SW 1271 (cell line): ENCODE measurements at regions not wholly inside any gene's neighbourhood (a gene's known extent, or its start where the extent isn't known, plus 50 kb on each side); places are given as distances from the start of the nearest gene placed in this dataset.

ENCODE experiments used
- DNase-seq, 2 experiments: peaks; one replicate each; lab custom pipeline; 2025; lab: John Stamatoyannopoulos, UW

DNA sequence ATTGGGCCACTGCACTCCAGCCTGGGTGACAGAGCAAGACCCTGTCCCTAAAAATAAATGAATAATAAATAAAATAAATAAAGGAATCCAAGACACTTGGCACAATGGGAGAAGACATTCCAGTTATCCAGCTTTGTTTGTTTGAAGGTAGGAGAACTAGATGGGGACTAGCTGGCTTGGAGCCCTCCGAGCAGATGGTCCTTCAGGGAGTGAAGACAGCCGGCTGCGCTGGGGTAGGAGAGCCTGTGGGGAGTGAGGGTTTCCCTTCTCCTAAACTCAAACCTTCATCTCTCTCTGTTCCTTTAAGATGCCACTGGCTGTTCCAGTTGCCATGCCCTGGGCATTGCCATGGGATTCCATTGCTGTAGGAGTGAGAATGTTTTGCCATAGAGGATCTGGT lies 120.6 kb downstream of the NAV1 start:
- DNase-seq: no peak

GRCh38 chr1:201660931-201661822 lies 122.2 kb downstream of the NAV1 start:
- no peak for DNase-seq

- DNase-seq: no peak
Observed at GRCh38 chr1:201661823-201662359, 123.0 kb downstream of the NAV1 start.

- DNase-seq: no peak
Observed at GRCh38 chr1:201662646-201663045, 123.7 kb downstream of the NAV1 start.

- DNase-seq: no peak
Observed at GRCh38 chr1:201663491-201664113, 124.7 kb downstream of the NAV1 start.

DNA sequence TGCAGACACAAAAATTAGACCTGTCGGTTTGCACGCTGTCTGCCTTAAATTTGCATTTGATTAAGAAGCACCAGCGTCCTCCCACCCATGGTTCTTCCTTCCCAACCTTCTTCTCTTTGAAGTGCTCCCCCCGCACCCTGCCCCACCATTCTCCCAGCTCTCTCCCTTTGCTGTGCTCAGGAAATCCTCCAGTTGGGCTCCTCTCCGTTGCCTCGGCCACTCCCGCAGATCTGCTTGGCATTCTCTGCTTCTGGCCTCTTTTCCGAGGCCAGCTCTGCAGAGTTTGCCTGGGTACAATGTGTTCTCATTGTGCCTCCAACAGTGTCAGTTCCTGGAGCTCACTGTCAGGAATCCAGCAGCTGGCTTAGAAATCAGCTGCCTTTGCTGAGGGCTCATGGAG lies 126.1 kb downstream of the NAV1 start:
- no peak for DNase-seq

- no peak for DNase-seq
Observed at GRCh38 chr1:201666102-201666501, 127.2 kb downstream of the NAV1 start.

GRCh38 chr1:201666645-201667044 lies 127.7 kb downstream of the NAV1 start:
- DNase-seq: no peak

GRCh38 chr1:201667479-201667878 lies 128.6 kb downstream of the NAV1 start:
- no peak for DNase-seq

GRCh38 chr1:201670517-201670916 lies 131.6 kb downstream of the NAV1 start:
- DNase-seq: no peak

- DNase-seq: no peak
Observed at GRCh38 chr1:201672685-201673084, 133.8 kb downstream of the NAV1 start.

DNA sequence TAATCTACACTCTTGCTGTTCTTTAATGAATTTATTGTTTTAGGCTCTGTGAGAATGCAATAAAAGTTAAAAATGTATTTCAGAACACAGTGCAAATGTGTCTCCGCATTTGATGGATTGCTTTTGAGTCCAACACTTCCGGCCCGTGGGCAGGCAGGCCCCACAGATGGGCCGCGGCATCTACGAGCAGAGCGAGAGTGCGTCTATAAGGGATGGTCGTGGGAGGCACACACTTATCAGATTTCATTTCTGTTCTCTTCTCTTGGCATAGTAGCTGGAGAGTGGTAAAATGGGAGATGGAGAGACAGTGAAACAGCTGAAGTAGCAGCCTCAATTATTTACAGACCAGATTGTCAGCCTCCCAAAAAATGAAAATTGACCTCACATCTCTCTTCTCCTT lies 134.2 kb downstream of the NAV1 start:
- DNase-seq: no peak

DNA sequence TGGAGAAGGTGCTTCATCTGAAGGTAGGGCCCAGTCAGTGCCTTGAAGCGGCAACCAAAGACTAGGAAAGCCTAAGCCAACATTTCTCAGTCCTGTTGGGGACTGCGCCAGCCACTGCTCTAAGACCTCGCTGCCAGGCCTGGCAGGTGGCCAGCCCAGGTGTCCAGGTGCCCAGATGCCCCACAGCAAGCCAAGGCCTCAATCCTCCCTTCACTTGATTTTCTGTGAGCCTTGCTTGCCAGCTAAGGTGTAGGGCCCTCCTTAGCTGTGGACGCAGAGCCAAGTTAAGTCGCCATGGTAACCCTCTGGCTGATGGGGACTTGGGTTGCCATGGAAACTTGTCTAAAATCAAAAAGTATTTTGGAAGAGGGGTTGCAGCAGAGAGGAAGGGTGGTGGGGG lies 135.0 kb downstream of the NAV1 start:
- no peak for DNase-seq

- no peak for DNase-seq
Observed at GRCh38 chr1:201675143-201675542, 136.2 kb downstream of the NAV1 start.

GRCh38 chr1:201676197-201676596 lies 137.3 kb downstream of the NAV1 start:
- no peak for DNase-seq

DNA sequence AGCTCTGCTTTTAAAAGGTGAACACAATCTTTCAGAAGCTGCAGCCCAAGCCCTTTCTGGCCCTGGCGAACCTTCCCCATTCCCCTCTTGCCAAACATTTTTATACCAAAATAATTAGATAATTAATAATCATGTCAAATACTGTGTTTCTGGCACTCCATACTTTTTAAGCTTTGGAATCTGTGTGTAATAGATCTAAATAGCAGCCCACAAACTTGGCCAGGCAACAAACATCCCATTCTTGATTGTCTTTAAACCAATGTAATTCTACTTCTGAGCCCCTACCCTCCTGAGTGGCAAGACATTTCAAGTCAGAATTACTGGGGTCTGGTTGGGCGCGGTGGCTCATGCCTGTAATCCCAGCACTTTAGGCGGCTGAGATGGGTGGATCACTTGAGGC lies 137.7 kb downstream of the NAV1 start:
- no peak for DNase-seq

GRCh38 chr1:201678264-201679101 lies 139.6 kb downstream of the NAV1 start:
- no peak for DNase-seq

DNA sequence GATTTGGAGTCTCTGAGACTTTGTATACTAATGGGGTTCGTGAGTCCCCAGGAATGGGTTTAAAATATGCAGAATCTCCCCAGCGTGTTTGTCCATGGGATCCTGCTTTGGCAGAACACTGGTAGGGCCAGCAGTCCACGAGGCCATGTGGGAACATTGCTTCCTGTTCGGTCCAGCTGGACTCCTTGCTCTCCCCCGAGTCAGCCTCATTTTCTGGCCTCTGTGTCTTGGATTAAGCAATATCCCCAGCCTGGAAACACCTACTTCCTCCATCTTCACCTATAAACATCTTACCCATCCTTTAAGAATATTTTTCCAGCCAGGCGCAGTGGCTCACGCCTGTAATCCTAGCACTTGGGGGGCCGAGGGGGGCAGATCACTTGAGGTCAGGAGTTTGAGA lies 142.4 kb downstream of the NAV1 start:
- DNase-seq: no peak

- no peak for DNase-seq
Observed at GRCh38 chr1:201682964-201683363, 144.0 kb downstream of the NAV1 start.

DNA sequence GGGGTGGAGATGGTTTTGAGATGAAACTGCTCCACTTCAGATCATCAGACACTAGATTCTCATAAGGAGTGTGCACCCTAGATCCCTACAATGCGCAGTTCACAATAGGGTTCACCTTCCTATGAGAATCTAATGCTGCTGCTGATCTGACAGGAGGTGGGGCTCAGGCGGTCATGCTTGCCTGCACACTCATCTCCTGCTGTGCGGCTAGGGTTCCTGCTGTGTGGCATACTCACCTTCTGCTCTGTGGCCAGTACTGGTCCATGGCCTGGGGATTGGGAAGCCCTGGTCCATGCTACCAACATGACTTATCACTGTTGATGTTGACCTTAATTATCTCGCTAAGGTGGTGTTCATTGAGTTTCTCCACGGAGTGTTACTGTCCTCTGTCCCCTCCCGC lies 144.5 kb downstream of the NAV1 start:
- no peak for DNase-seq

- no peak for DNase-seq
Observed at GRCh38 chr1:201685485-201685884, 143.5 kb upstream of the IPO9 start.

DNA sequence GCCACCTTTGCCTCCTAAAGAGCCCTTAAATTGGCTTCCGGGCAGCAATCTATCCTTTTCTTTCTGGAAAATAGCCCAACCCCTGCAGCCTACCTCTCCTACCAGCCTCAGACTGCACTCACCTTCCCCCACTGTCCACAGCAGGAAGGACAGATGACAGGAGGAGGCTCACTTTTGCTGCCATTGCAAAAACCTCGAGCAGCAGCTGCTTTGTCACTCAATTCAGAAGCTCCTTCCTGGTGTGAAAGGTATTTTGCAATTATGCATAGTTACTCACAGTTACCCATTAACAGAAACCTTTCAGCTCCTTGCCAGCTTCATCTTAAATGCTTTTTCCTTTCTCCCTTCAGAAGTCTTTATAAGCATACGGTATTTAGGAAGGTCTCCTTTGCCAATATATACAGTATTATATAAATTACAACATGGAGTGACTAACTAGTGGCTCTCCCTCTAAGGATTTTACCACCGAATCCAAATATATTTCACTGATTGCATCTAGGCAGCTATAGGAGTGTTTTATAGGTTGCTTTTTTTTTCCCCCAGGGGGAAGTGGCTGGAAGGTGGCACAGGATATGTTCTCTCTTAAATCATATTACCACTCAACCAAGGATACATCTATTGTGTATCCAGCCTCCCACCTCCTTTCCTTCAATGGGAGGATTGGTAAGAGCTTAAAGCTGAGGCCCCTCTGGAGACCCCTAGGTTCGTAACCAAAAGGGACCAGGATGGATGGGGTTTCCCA lies 142.1 kb upstream of the IPO9 start:
- DNase-seq: no peak
